ENCODE measurements at regions not wholly inside any gene's neighbourhood (a gene's known extent, or its start where the extent isn't known, plus 50 kb on each side); places are given as distances from the start of the nearest gene placed in this dataset.

GRCh38 chr3:10651506-10651905, 146.1 kb upstream of the ATP2B2 start:
- H3K79me2 ChIP-seq (ENCODE audit: insufficient read depth, low read length), result no peaks in the 10 kb centered on the region
- no peak overlapping the region for H2AFZ ChIP-seq (ENCODE audit: low read depth, low read length, poor library complexity, severe bottlenecking)
- intact Hi-C loops (cut with micrococcal nuclease), result no loop called here
- H4K20me1 ChIP-seq (ENCODE audit: insufficient read depth), result no peaks in the 10 kb centered on the region
- no peak overlapping the region for H3K9ac ChIP-seq (ENCODE audit: low read length)
- H3K4me2 ChIP-seq (ENCODE audit: low read length), result no peak overlapping the region
- no peaks in the 10 kb centered on the region for H3K9me2 ChIP-seq (ENCODE audit: insufficient read depth)
- no peak for TF ChIP-seq FOSL1 (IDR thresholded peaks at IDR 0.05; ENCODE audit: low read depth)
- TF ChIP-seq EZH2 (IDR thresholded peaks at IDR 0.05), result no peak
- no peak for TF ChIP-seq CTCF (IDR thresholded peaks at IDR 0.05 in 2 of 3, conservative IDR thresholded peaks at IDR 0.05 in 1 of 3; ENCODE audit: borderline replicate concordance in 1 of 3, insufficient read depth in 1 of 3, low read depth in 2 of 3, low read length in 2 of 3)
- TF ChIP-seq ZNF274 (IDR thresholded peaks at IDR 0.05; ENCODE audit: low read depth, low read length), result no peak
- no peak for TF ChIP-seq ZBTB33 (IDR thresholded peaks at IDR 0.05; ENCODE audit: extremely low read depth, insufficient replicate concordance, low read length)
- TF ChIP-seq ZFX (IDR thresholded peaks at IDR 0.05), result no peak
- TF ChIP-seq ELF1 (IDR thresholded peaks at IDR 0.05; ENCODE audit: borderline replicate concordance, low read depth), result no peak
- TF ChIP-seq RAD21 (IDR thresholded peaks at IDR 0.05; ENCODE audit: low read depth), result no peak
- no peak for TF ChIP-seq SRF (IDR thresholded peaks at IDR 0.05; ENCODE audit: low read depth)
- no peak for TF ChIP-seq SIN3A (IDR thresholded peaks at IDR 0.05; ENCODE audit: low read depth)
- no peak for TF ChIP-seq MAX (IDR thresholded peaks at IDR 0.05)
- no peak for TF ChIP-seq EGR1 (IDR thresholded peaks at IDR 0.05; ENCODE audit: low read depth)
- TF ChIP-seq CBX3 (IDR thresholded peaks at IDR 0.05; ENCODE audit: low read depth), result no peak
- no peaks in the 10 kb centered on the region for H3K36me3 ChIP-seq (ENCODE audit: control insufficient read depth in 1 of 2, insufficient read depth in 2 of 2, low read length in 2 of 2)
- no peak overlapping the region for H3K27ac ChIP-seq (ENCODE audit: low read depth, low read length)
- no peak overlapping the region for H3K4me3 ChIP-seq (replicated peaks in 1 of 2; ENCODE audit: low read depth in 1 of 2, low read length in 2 of 2)
- peaks cover 5 to 12% of the 10 kb centered on the region in 2 experiments; a peak in 2 of 4 replicates for H3K4me1 ChIP-seq (ENCODE audit: control insufficient read depth in 1 of 2, insufficient read depth in 2 of 2, low read length in 2 of 2)
- POLR2A ChIA-PET, result no interaction called here
- RAD21 ChIA-PET (ENCODE audit: low non-redundant PET in 1 of 2, low total read pairs in 2 of 2, uncharacterized antibody in 2 of 2, unreplicated experiment in 2 of 2), result no interaction called here
- no TSS peak for BruUV-seq (replicated peaks)
- no peaks in the 10 kb centered on the region for H3K9me3 ChIP-seq (ENCODE audit: control insufficient read depth in 1 of 2, insufficient read depth in 1 of 2, low read depth in 1 of 2, low read length in 2 of 2)
- ATAC-seq, result no peak
- no peak for DNase-seq (ENCODE audit: low read depth, low spot score)
- H3K27me3 ChIP-seq (ENCODE audit: insufficient read depth, low read length), result peaks cover 22% of the 10 kb centered on the region; the same call in 1 of the 2 replicates
- CTCF ChIA-PET, result no interaction called here

All from HCT116 (cell line).